ENCODE measurements at regions not wholly inside any gene's neighbourhood (a gene's known extent, or its start where the extent isn't known, plus 50 kb on each side); places are given as distances from the start of the nearest gene placed in this dataset.

DNA sequence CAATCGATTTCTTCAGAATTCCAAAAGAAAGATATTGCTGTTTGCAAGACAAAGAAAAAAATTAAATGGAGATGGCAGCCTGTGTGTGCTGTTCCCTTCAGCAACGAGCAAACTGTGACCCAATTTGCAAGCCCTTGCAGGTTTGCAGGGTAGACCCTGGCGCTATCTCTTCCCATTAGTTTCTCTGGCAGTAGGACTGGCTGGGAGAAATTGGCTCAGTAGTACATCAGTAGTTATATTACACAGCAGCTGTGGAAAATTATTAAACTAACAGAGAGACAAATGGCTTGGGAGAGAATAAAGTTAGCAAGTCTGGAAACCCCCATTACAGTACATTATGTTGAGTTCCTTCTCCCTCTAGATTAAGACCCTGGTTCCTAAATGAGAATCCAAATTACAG, 116.4 kb upstream of the ITGB1 start:
- no peak for DNase-seq (ENCODE audit: low spot score in 2 of 2)
- no peaks in the 10 kb centered on the region for H3K36me3 ChIP-seq
- WGBS = 22% methylated on average over 3 of the region's 3 CpGs
- no peaks in the 10 kb centered on the region for H3K9me3 ChIP-seq
- H3K27ac ChIP-seq = no peak overlapping the region
- TF ChIP-seq, protein P1, sequence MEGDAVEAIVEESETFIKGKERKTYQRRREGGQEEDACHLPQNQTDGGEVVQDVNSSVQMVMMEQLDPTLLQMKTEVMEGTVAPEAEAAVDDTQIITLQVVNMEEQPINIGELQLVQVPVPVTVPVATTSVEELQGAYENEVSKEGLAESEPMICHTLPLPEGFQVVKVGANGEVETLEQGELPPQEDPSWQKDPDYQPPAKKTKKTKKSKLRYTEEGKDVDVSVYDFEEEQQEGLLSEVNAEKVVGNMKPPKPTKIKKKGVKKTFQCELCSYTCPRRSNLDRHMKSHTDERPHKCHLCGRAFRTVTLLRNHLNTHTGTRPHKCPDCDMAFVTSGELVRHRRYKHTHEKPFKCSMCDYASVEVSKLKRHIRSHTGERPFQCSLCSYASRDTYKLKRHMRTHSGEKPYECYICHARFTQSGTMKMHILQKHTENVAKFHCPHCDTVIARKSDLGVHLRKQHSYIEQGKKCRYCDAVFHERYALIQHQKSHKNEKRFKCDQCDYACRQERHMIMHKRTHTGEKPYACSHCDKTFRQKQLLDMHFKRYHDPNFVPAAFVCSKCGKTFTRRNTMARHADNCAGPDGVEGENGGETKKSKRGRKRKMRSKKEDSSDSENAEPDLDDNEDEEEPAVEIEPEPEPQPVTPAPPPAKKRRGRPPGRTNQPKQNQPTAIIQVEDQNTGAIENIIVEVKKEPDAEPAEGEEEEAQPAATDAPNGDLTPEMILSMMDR (IDR thresholded peaks at IDR 0.05) = no peak
- TF ChIP-seq POLR2A (IDR thresholded peaks at IDR 0.05) (no peak), POLR2AphosphoS5 (IDR thresholded peaks at IDR 0.05) (no peak), EP300 (IDR thresholded peaks at IDR 0.05) (no peak)
- no peak overlapping the region for H3K4me3 ChIP-seq
- no peaks in the 10 kb centered on the region for H3K27me3 ChIP-seq
- H3K4me1 ChIP-seq = peaks cover 10% of the 10 kb centered on the region

DNA sequence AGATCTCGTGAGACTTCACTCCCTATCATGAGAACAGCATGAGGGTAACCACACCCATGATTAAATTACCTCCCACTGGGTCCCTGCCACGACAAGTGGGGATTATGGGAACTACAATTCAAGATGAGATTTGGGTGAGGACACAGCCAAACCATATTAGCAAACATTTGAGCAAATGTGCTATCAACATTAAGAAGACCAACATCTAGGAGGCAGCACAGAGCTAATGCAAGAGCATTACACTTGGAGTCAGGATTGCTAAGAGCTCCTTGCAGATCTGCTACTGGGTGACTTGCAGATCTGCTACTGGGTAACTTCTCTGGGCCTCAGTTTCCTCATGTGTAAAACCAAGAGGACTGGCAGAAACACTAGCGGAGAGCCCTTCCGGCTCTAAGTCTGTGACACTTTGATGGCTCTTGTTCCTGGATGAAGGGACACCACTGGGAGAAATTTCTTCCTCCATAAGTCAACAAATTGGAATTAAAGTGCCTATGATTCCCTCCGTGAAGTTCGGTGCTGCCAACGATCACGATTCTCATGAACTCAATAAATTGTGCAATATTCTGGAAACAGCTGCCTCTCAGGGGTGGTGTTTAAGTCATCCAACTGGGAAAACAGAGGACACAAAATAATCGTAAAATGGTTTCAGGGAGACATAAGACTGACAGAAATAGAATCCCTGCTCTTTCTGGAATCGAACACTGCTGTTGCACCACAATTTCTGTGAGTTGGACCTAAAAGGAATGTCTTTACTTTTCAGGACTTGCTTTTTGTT, 115.8 kb upstream of the ITGB1 start:
- DNase-seq (ENCODE audit: low spot score in 2 of 2) = no peak
- no peaks in the 10 kb centered on the region for H3K9me3 ChIP-seq
- H3K4me1 ChIP-seq = peaks cover 10% of the 10 kb centered on the region
- WGBS = 58% methylated on average over 10 of the region's 10 CpGs
- H3K27me3 ChIP-seq = no peaks in the 10 kb centered on the region
- no peak overlapping the region for H3K27ac ChIP-seq
- TF ChIP-seq EP300 (IDR thresholded peaks at IDR 0.05) (no peak), POLR2A (IDR thresholded peaks at IDR 0.05) (no peak), POLR2AphosphoS5 (IDR thresholded peaks at IDR 0.05) (no peak)
- TF ChIP-seq, protein P1 (IDR thresholded peaks at IDR 0.05) = no peak
- H3K4me3 ChIP-seq = no peak overlapping the region
- no peaks in the 10 kb centered on the region for H3K36me3 ChIP-seq

DNA sequence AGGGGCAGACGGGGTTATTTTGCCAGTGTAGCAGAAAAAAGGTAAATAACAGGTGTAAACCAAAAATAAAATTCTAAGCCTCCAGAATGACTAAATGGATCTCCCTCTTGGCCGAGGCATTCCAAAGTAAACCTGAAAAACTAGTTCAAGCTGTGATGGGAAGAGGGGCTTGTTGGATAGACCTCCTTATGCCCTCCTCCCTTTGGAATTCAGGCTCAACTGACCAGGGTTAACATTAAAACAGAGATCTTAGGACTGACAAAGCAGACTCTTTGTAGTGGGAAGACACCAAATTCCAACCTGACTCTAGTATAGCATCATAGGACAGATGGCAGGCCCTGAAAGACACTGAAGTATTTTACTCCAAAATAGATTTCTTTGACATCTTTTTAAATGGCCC, 113.8 kb upstream of the ITGB1 start:
- H3K9me3 ChIP-seq = no peaks in the 10 kb centered on the region
- no peak for DNase-seq (ENCODE audit: low spot score in 2 of 2)
- H3K27ac ChIP-seq = no peak overlapping the region
- no peaks in the 10 kb centered on the region for H3K36me3 ChIP-seq
- H3K4me3 ChIP-seq = no peak overlapping the region
- no peaks in the 10 kb centered on the region for H3K27me3 ChIP-seq
- peaks cover 10% of the 10 kb centered on the region for H3K4me1 ChIP-seq
- no peak for TF ChIP-seq POLR2A (IDR thresholded peaks at IDR 0.05)
- TF ChIP-seq EP300 (IDR thresholded peaks at IDR 0.05) = no peak
- TF ChIP-seq, protein P1 (IDR thresholded peaks at IDR 0.05) = no peak
- no peak for TF ChIP-seq POLR2AphosphoS5 (IDR thresholded peaks at IDR 0.05)
- 75% methylated on average over 2 of the region's 2 CpGs for WGBS

DNA sequence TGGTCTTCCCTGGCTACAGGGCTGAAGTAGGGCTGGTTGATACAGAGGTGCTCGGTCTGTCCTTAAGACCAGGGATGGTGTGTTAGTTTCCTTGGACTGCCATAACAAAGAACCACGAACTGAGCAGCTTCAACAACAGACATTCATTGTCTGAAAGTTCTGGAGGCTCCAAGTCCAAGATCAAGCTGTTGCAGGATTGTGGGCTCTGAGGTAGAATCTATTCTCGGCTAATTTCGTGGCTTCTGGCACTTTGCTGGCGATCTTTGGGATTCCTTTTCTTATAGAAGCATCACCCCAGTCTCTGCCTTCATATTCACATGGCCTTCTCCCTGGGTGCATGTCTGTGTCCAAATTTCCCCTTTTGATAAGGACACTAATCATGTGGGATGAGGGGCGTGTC, 112.1 kb upstream of the ITGB1 start:
- H3K4me3 ChIP-seq = no peak overlapping the region
- DNase-seq (ENCODE audit: low spot score in 2 of 2) = no peak
- no peaks in the 10 kb centered on the region for H3K9me3 ChIP-seq
- H3K36me3 ChIP-seq = no peaks in the 10 kb centered on the region
- H3K4me1 ChIP-seq = peaks cover 10% of the 10 kb centered on the region
- H3K27ac ChIP-seq = no peak overlapping the region
- H3K27me3 ChIP-seq = no peaks in the 10 kb centered on the region
- TF ChIP-seq, protein P1 (IDR thresholded peaks at IDR 0.05) = no peak
- TF ChIP-seq POLR2AphosphoS5 (IDR thresholded peaks at IDR 0.05) (no peak), EP300 (IDR thresholded peaks at IDR 0.05) (no peak), POLR2A (IDR thresholded peaks at IDR 0.05) (no peak)
- WGBS = 90% methylated on average over 6 of the region's 6 CpGs

DNA sequence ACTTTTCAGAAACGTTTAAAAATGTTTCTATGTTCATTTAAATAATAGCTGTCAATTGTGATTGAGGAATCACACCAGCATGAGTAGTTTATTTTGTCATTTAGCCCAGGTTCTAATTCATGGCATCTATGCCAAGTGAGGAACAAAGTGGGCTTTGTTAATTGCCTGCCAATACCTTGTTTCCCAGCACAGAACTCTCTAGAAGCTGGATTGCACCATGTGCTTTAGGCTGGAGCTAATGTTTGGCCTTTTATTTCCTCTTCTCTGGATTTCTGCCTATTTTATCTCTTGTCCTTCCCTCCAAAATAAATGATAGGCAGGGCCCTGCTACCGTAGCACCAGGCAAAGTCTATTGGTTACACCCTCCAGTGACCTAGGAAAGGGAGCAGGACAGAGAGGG, 109.9 kb upstream of the ITGB1 start:
- Histone ChIP-seq H3K36me3 (no peaks in the 10 kb centered on the region), H3K27me3 (no peaks in the 10 kb centered on the region), H3K9me3 (no peaks in the 10 kb centered on the region), H3K4me1 (no peaks in the 10 kb centered on the region), H3K4me3 (no peak overlapping the region), H3K27ac (no peak overlapping the region)
- TF ChIP-seq, protein P1 (IDR thresholded peaks at IDR 0.05) = no peak
- no peak for TF ChIP-seq POLR2AphosphoS5 (IDR thresholded peaks at IDR 0.05)
- TF ChIP-seq POLR2A (IDR thresholded peaks at IDR 0.05) = no peak
- TF ChIP-seq EP300 (IDR thresholded peaks at IDR 0.05) = no peak
- DNase-seq (ENCODE audit: low spot score in 2 of 2) = no peak
- WGBS = 60% methylated on average over 2 of the region's 2 CpGs
